Adrenal gland (tissue), 9 donors: ENCODE measurements at regions not wholly inside any gene's neighbourhood (a gene's known extent, or its start where the extent isn't known, plus 50 kb on each side); places are given as distances from the start of the nearest gene placed in this dataset.
"Not testable (repeated sequence)": the region's sequence is repeated elsewhere in the genome, so short reads cannot be mapped to it uniquely, and the experiment has no call there.

Experiments
- DNase-seq, 7 donors: peaks; one replicate each; pipeline ENCODE4 v3.0.0-alpha.2; 2019 to 2020
- H3K27ac ChIP-seq, 5 donors: fragments of 200-600 bp; sonication (generic) in 4 of 5; 1 replicate in 3 of 5; 2 replicates in 2 of 5; pipeline versions ENCODE4 v1.5.1 to v1.8.0; 2016 to 2020; ENCODE audit warnings: mild to moderate bottlenecking in 1 of 5
- H3K27me3 ChIP-seq: fragments of 200-600 bp; 2 replicates; pipeline ENCODE4 v1.8.0; 2021
- H3K36me3 ChIP-seq, 2 donors: fragments of 200-600 bp; replicated peaks in 1 of 2; 1 replicate in 1 of 2; 2 replicates in 1 of 2; pipeline versions ENCODE4 v1.5.1 to v1.8.0; 2018 to 2022
- H3K4me1 ChIP-seq, 2 donors: fragments of 200-600 bp; replicated peaks in 1 of 2; 1 replicate in 1 of 2; 2 replicates in 1 of 2; pipeline versions ENCODE4 v1.5.1 to v1.8.0; 2018 to 2021
- H3K4me3 ChIP-seq, 4 donors: fragments of 200-600 bp; sonication (generic) in 3 of 4; one replicate each; pipeline ENCODE4 v1.5.1; 2016 to 2018
- H3K9me3 ChIP-seq, 3 donors: fragments of 200-600 bp; sonication (generic) in 1 of 3; replicated peaks in 1 of 3; 1 replicate in 2 of 3; 2 replicates in 1 of 3; pipeline versions ENCODE4 v1.5.1 to v1.8.0; 2016 to 2021
- POLR2A ChIP-seq, 2 donors: fragments of 450-650 bp; IDR thresholded peaks; one replicate each; pipeline ENCODE4 v1.6.1; 2017; ENCODE audit warnings: antibody characterized with exemption in 2 of 2, mild to moderate bottlenecking in 2 of 2, moderate library complexity in 1 of 2
- WGBS, 4 donors: extraction: QIAGEN DNeasy Blood & Tissue Kit in 2 of 4; methylation state at CpG; one replicate each; pipeline versions ENCODE4 v1.1.5 to v1.1.7; 2013 to 2017; 5-methylcytosine and 5-hydroxymethylcytosine counted together
- intact Hi-C, 2 donors: fragments of 100-400 bp; cut with DNase I; formaldehyde crosslinking; loops; one replicate each; pipeline versions ENCODE4 v1.14.1 to v1.15.0; 2022 to 2023
- TF ChIP-seq, protein P1 (sequence below), 6 experiments: fragments of 450-650 bp in 4 of 6; fragments of 200-600 bp in 2 of 6; sonication (generic) in 1 of 6; IDR thresholded peaks; 1 replicate in 5 of 6; 2 replicates in 1 of 6; pipeline versions ENCODE4 v1.5.1 to v1.8.0; 2016 to 2021; ENCODE audit warnings: antibody characterized with exemption in 6 of 6, mild to moderate bottlenecking in 2 of 6, moderate library complexity in 1 of 6
- donor health status: healthy with polysubstance abuse.
- donor health status: Bipolar disorder and iron deficiency.
- donor health status: DM: yes; HTN: yes; CAD: no.
- donor health status: DM: no; HTN: no; CAD: no.
- donor health status: DM: no; HTN: no; CAD: no.

DNA sequence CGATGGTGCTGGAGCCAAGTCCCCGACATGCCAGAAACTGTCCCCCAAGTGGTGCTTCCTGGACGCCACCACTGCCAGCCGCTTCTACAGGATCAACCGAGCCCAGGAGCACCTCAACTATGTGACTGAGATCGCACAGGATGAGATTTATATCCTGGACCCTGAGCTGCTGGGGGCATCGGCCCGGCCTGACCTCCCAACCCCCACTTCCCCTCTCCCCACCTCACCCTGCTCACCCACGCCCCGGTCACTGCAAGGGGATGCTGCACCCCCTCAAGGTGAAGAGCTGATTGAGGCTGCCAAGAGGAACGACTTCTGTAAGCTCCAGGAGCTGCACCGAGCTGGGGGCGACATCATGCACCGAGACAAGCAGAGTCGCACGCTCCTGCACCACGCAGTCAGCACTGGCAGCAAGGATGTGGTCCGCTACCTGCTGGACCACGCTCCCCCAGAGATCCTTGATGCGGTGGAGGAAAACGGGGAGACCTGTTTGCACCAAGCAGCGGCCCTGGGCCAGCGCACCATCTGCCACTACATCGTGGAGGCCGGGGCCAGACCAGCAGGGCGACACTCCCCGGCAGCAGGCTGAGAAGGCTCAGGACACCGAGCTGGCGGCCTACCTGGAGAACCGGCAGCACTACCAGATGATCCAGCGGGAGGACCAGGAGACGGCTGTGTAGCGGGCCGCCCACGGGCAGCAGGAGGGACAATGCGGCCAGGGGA, 91.0 kb downstream of the LACC1 start:
- WGBS, 4 donors, result 94 to 96% (median 95%) methylated on average over 7 to 35 of the region's 36 CpGs
- intact Hi-C loops, result not testable (repeated sequence)

DNA sequence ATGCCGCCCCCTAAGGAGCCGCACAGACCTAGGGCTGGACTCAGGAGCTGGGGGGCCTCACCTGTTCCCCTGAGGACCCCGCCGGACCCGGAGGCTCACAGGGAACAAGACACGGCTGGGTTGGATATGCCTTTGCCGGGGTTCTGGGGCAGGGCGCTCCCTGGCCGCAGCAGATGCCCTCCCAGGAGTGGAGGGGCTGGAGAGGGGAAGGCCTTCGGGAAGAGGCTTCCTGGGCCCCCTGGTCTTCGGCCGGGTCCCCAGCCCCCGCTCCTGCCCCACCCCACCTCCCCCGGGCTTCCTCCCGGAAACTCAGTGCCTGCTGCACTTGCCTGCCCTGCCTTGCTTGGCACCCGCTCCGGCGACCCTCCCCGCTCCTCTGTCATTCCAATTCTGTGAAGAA, 91.6 kb downstream of the LACC1 start:
- WGBS, 4 donors, result 93 to 97% (median 97%) methylated on average over 10 to 12 of the region's 19 CpGs; no CpG with 5 or more reads in 1 of the 4 donors

More for the DNA sequence above, 91.0 kb downstream of the LACC1 start:
- not testable (repeated sequence) for H3K4me3 ChIP-seq, H3K36me3 ChIP-seq, DNase-seq, H3K4me1 ChIP-seq, H3K27me3 ChIP-seq, H3K9me3 ChIP-seq, H3K27ac ChIP-seq

DNA sequence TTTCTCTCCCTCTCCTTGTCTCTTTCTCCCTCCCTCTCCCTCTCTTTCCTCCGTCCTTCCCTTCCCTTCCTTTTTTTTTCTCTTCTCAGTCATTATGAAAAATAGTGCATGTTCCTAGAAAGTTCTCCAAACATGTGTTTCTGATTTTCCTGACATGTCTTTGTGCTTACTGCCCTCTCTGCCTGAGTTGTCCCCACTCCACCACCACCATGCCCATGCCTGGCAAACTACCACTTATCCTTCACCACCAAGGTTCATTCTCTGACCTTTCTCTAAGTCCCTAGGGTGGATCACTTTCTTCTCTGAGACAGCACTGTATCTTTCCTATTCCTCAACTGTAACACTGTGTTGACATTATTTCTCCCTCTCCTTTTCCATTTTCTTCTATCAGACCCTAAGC, 98.2 kb downstream of the LACC1 start:
- intact Hi-C loops, result no loop called here
- Histone ChIP-seq H3K27me3 (no peaks in the 10 kb centered on the region), H3K9me3 (no peaks in the 10 kb centered on the region), H3K4me3 (no peak overlapping the region), H3K4me1 (no peaks in the 10 kb centered on the region), H3K36me3 (no peaks in the 10 kb centered on the region), H3K27ac (no peak overlapping the region)
- DNase-seq, result no peak
- TF ChIP-seq POLR2A (IDR thresholded peaks at IDR 0.05), result no peak
- TF ChIP-seq, protein P1, sequence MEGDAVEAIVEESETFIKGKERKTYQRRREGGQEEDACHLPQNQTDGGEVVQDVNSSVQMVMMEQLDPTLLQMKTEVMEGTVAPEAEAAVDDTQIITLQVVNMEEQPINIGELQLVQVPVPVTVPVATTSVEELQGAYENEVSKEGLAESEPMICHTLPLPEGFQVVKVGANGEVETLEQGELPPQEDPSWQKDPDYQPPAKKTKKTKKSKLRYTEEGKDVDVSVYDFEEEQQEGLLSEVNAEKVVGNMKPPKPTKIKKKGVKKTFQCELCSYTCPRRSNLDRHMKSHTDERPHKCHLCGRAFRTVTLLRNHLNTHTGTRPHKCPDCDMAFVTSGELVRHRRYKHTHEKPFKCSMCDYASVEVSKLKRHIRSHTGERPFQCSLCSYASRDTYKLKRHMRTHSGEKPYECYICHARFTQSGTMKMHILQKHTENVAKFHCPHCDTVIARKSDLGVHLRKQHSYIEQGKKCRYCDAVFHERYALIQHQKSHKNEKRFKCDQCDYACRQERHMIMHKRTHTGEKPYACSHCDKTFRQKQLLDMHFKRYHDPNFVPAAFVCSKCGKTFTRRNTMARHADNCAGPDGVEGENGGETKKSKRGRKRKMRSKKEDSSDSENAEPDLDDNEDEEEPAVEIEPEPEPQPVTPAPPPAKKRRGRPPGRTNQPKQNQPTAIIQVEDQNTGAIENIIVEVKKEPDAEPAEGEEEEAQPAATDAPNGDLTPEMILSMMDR (IDR thresholded peaks at IDR 0.05), result no peak
- WGBS, 4 donors, result 68 to 87% (median 71%) methylated on average over 1 of the region's 1 CpG

More for the DNA sequence above, 91.6 kb downstream of the LACC1 start:
- H3K27me3 ChIP-seq, H3K4me3 ChIP-seq, H3K36me3 ChIP-seq, H3K27ac ChIP-seq, intact Hi-C loops, DNase-seq, H3K4me1 ChIP-seq, H3K9me3 ChIP-seq: not testable (repeated sequence)

DNA sequence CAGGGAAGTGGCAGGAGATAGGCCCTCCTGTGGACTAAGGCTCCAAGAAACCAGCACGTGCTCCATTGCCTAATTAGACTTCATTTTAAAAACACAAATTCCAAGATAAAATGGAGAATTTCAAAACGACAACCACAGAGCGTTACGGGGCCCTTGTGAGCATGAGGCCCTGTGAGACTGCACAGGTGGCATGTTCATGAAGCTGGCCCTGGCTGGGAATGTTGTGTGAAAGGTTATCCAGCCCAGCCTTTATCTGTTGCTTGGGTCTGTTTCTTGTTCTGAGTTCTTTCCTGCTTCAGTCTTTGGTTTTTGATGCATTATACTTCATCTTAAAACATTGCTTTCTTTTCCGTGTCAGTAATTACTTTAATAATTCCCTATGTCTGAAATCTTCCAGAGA, 99.0 kb downstream of the LACC1 start:
- no peaks in the 10 kb centered on the region for H3K9me3 ChIP-seq
- H3K4me3 ChIP-seq, result no peak overlapping the region
- no peaks in the 10 kb centered on the region for H3K4me1 ChIP-seq
- DNase-seq, result no peak
- no peaks in the 10 kb centered on the region for H3K36me3 ChIP-seq
- H3K27me3 ChIP-seq, result no peaks in the 10 kb centered on the region
- WGBS, 4 donors, result 85 to 91% (median 87%) methylated on average over 5 of the region's 5 CpGs
- no peak overlapping the region for H3K27ac ChIP-seq
- TF ChIP-seq POLR2A (IDR thresholded peaks at IDR 0.05), result no peak
- TF ChIP-seq, protein P1 (IDR thresholded peaks at IDR 0.05), result no peak
- intact Hi-C loops, result no loop called here

DNA sequence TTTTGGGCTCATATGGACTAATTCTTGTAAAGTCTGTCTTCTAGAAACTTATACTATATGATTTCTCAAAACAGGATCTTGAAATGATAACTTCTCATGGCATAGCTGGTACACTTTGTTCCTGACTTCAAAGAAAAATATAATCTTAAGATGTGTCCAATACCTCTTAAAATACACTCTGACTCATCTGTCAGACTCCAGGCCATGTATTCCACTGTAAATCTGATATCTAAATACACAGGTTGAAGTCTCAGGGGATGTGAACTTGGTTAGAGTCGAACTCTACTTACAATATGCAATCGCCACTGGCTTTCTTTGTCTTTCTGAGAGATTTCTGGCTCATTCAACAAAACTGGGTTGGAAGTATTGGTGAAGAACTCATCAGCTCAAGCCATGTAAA, 99.8 kb downstream of the LACC1 start:
- Histone ChIP-seq H3K4me3 (no peak overlapping the region), H3K4me1 (no peaks in the 10 kb centered on the region), H3K27me3 (no peaks in the 10 kb centered on the region), H3K36me3 (no peaks in the 10 kb centered on the region), H3K27ac (no peak overlapping the region), H3K9me3 (no peaks in the 10 kb centered on the region)
- intact Hi-C loops, result no loop called here
- WGBS, 4 donors, result 85 to 90% (median 87%) methylated on average over 2 of the region's 2 CpGs
- TF ChIP-seq, protein P1 (IDR thresholded peaks at IDR 0.05), result no peak
- no peak for TF ChIP-seq POLR2A (IDR thresholded peaks at IDR 0.05)
- DNase-seq, result no peak
